Large intestine (tissue), 3 donors: ENCODE measurements at regions not wholly inside any gene's neighbourhood (a gene's known extent, or its start where the extent isn't known, plus 50 kb on each side); places are given as distances from the start of the nearest gene placed in this dataset.

Experiments
- DNase-seq, 2 donors: peaks; one replicate each; pipeline versions ENCODE4 v3.0.0 to v3.0.0-alpha.2; 2013
- H3K27ac ChIP-seq: one replicate; pipeline ENCODE4 v1.5.1; 2013; ENCODE audit warnings: low read length
- H3K27me3 ChIP-seq: 2 replicates; pipeline ENCODE4 v1.6.1; 2013; ENCODE audit warnings: low read length; ENCODE audit not compliant: control insufficient read depth, insufficient read depth
- H3K36me3 ChIP-seq: 2 replicates; pipeline ENCODE4 v1.6.1; 2013; ENCODE audit warnings: low read length; ENCODE audit not compliant: control insufficient read depth, insufficient read depth
- H3K4me1 ChIP-seq: one replicate; pipeline ENCODE4 v1.6.1; 2013; ENCODE audit warnings: low read length; ENCODE audit not compliant: control insufficient read depth, insufficient read depth
- H3K4me3 ChIP-seq: one replicate; pipeline ENCODE4 v1.5.1; 2013; ENCODE audit warnings: low read length
- H3K9me3 ChIP-seq: one replicate; pipeline ENCODE4 v1.6.1; 2013; ENCODE audit warnings: mild to moderate bottlenecking, low read depth, low read length, moderate library complexity; ENCODE audit not compliant: control insufficient read depth
- WGBS: methylation state at CpG from one replicate; pipeline ENCODE4 v1.1.5; 2013; ENCODE audit warnings: low lambda C conversion rate; ENCODE audit not compliant: insufficient coverage; 5-methylcytosine and 5-hydroxymethylcytosine counted together

DNA sequence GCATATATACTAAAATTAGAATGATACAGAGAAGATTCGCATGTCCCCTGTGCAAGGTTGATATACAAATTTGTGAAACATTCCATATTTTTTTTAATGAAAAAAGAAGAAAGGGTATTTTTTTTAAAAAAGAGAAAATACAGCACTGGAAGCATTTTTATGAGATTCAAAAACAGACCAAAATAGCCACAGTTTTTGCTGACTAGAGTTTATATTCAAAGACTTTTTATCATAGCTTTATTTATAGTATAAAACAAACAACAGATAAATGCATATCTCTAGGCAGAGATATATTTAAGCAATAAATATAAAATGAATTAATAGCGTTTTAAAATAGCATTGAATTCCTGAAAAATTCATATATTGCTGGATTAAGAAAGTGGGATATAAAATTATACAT lies 436.5 kb upstream of the ACVR2A start:
- H3K27me3 ChIP-seq, result no peaks in the 10 kb centered on the region
- no peaks in the 10 kb centered on the region for H3K9me3 ChIP-seq
- no peaks in the 10 kb centered on the region for H3K4me1 ChIP-seq
- H3K4me3 ChIP-seq, result no peak overlapping the region
- H3K36me3 ChIP-seq, result no peaks in the 10 kb centered on the region
- WGBS, result 89% methylated on average over 2 of the region's 2 CpGs
- DNase-seq, result no peak
- no peak overlapping the region for H3K27ac ChIP-seq

DNA sequence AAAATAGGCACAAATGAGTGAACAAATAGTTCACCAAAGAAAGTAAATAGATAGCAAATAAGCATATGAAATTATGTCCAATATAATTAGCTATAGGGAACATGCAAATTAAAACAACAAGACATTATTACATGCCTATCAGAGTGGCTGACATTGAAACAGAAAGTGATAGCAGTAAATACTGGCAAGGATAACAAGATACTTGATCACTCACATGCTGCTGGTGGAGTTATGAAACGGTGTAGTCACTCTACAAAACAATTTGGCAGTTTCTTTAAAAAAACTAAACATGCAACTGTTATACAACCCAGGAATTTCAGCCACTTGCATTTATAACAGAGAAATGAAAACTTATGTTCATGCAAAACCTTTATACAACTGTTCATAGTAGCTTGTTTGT lies 439.2 kb upstream of the ACVR2A start:
- Histone ChIP-seq H3K27ac (no peak overlapping the region), H3K9me3 (no peaks in the 10 kb centered on the region), H3K4me3 (no peak overlapping the region), H3K4me1 (no peaks in the 10 kb centered on the region), H3K36me3 (no peaks in the 10 kb centered on the region), H3K27me3 (no peaks in the 10 kb centered on the region)
- no CpG with 5 or more reads among the region's 1 CpG for WGBS
- peak in 1 of 2 donors; percentile 13 for DNase-seq

DNA sequence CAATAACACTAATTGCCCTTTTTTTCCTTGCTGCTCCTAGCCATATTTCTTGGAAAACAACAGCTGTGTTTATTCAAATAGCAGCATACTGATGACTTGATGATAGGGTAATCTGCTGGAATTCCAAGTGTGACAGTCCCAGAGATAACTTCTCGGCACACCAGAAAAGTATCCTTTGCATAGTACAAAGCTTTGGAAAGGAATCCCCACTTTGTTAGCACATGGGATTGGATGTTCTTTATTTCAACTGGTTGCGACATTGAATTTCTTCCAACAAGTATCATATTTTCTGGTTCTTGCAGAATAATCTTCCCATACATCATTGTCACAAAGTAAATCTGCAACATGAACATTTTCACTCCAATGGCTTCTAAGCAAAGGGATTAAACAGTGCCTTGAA lies 445.8 kb upstream of the ACVR2A start:
- H3K27me3 ChIP-seq, result no peaks in the 10 kb centered on the region
- H3K9me3 ChIP-seq, result no peaks in the 10 kb centered on the region

DNA sequence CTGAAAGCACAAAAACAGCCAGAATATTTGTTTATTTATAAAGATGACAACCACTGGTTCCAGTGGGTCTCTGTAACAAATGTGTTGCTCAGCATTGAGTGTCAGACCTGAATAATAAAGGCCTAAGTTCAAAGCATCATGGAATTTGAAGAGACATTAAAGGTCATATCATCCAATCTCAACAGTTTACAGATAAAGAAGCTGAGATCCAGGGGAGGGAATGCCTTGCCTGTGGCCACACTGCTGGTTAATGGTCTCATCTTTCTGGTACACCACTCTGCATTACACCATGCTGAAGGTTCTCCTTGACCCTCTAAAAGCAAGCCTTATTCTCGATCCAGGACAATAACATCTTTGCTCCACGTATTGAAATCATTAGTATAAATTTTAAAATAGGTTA lies 446.5 kb upstream of the ACVR2A start:
- 80% methylated on average over 1 of the region's 2 CpGs for WGBS

More for the DNA sequence above, 445.8 kb upstream of the ACVR2A start:
- Histone ChIP-seq H3K4me3 (no peak overlapping the region), H3K36me3 (no peaks in the 10 kb centered on the region), H3K4me1 (no peaks in the 10 kb centered on the region), H3K27ac (no peak overlapping the region)
- WGBS, result no CpG with 5 or more reads among the region's 2 CpGs
- DNase-seq, result no peak

DNA sequence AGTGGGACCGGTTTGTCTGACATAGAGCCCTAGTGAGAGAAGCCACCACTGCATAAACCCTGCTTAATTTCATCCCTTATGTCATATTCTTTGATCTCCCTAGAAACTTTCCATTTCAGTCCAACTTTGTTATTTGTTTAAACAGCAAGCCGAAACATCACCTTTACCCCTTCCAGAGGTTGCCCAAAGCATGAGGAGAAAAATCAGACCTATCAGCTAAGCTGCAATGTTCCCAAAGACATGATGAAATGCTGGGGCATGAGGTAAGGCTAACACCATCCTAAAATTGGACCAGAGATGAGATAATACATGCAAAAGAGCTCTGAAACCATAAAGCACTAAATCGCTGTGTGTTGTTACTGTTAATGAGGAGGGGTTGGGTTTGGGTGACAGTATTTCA lies 447.9 kb upstream of the ACVR2A start:
- Histone ChIP-seq H3K4me3 (no peak overlapping the region), H3K27me3 (no peaks in the 10 kb centered on the region), H3K9me3 (no peaks in the 10 kb centered on the region), H3K4me1 (no peaks in the 10 kb centered on the region), H3K36me3 (no peaks in the 10 kb centered on the region), H3K27ac (no peak overlapping the region)
- DNase-seq, result no peak
- 71% methylated on average over 1 of the region's 3 CpGs for WGBS

More for the DNA sequence above, 446.5 kb upstream of the ACVR2A start:
- Histone ChIP-seq H3K9me3 (no peaks in the 10 kb centered on the region), H3K4me3 (no peak overlapping the region), H3K36me3 (no peaks in the 10 kb centered on the region), H3K4me1 (no peaks in the 10 kb centered on the region), H3K27ac (no peak overlapping the region), H3K27me3 (no peaks in the 10 kb centered on the region)
- no peak for DNase-seq

DNA sequence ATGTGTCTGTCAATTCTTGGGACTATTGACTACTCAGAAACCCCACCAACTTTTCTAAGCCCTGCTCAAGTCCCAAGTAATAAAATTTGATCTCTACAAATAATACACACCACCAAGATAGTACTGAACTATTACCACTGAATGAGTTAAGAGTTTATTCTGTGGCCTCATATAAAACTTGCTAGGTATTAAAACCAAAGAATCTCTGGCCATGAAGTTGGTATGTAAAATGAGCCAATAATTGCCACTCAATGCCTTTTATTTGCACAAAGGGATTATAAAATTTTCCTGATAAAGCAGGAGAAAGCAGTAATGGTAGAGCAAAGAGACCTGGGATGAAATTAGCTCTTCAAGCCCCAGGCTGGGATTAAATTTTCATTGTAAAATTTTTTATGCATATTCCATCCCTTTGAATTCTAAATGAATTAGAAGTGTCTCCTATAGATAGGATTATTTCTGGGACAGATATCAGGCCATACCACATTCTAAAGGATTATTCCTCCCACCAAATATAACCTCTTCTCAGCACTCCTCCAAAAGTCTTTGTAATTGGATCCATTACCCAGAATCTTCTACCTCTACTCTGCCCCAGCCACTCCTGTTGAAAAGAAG lies 450.5 kb upstream of the ACVR2A start:
- DNase-seq, result no peak
- Histone ChIP-seq H3K27me3 (no peaks in the 10 kb centered on the region), H3K36me3 (no peaks in the 10 kb centered on the region), H3K4me1 (no peaks in the 10 kb centered on the region), H3K27ac (no peak overlapping the region), H3K4me3 (no peak overlapping the region), H3K9me3 (no peaks in the 10 kb centered on the region)

DNA sequence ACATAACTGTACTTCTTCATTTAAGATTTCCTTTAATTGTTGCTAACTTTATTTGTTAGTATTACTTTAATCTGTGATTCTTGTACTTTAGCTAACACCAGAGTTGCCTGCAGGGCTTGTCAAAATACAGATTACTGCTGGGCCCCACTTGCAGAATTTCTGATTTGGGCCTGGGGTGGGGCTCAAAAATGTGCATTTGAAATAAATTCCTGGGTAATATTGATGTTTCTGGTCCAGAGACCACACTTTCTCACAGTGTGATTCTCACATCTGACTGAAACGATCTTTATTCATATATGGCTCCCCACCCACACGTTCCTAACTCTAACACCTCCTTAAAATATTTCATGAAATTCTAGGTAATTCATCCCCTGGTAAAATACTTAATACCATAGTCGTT lies 452.6 kb upstream of the ACVR2A start:
- H3K4me3 ChIP-seq, result no peak overlapping the region
- no peak for DNase-seq
- H3K27me3 ChIP-seq, result no peaks in the 10 kb centered on the region
- WGBS, result 80% methylated on average over 2 of the region's 3 CpGs
- no peaks in the 10 kb centered on the region for H3K4me1 ChIP-seq
- H3K36me3 ChIP-seq, result no peaks in the 10 kb centered on the region
- no peak overlapping the region for H3K27ac ChIP-seq
- no peaks in the 10 kb centered on the region for H3K9me3 ChIP-seq

DNA sequence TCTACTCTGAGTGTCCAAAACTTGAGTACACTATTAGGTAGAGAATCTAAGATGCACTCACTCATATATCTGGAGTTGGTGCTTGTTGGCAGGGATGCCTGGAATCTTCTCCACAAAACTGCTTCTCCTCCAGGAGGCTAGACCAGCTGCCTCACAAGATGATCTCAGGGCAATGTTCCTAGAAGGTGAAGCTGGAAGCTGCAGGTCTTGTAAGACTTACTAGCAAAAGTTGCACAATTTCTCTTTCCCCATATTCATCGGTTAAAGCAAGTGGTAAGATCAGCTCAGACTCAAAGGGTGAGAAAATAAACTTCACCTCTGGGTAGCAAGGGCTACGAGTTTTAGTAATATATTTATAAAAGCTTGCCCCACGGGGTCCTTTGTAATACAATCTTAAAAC lies 454.4 kb upstream of the ACVR2A start:
- no peaks in the 10 kb centered on the region for H3K27me3 ChIP-seq
- H3K27ac ChIP-seq, result no peak overlapping the region
- no peaks in the 10 kb centered on the region for H3K4me1 ChIP-seq
- 94% methylated on average over 2 of the region's 3 CpGs for WGBS
- no peaks in the 10 kb centered on the region for H3K36me3 ChIP-seq
- no peak overlapping the region for H3K4me3 ChIP-seq
- no peak for DNase-seq
- no peaks in the 10 kb centered on the region for H3K9me3 ChIP-seq

DNA sequence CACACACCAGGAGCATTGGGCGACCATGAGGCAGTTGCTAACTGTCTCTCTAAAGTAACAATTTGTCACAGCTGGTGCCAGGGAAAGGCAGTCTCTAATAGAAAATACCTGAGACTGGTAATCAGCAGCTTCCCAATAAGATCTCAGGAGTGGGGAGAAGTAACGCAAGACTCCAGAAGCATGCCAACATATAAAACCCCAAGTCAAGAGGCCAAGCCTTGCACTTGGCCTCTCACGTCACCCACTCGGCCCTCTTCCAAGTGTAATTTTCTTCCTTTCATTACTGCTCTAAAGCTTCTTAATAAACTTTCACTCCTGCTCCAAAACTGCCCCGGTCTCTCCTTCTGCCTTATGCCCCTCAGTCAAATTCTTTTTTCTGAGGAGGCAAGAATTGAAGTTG lies 455.6 kb upstream of the ACVR2A start:
- Histone ChIP-seq H3K36me3 (no peaks in the 10 kb centered on the region), H3K4me1 (no peaks in the 10 kb centered on the region), H3K4me3 (no peak overlapping the region), H3K27ac (no peak overlapping the region), H3K9me3 (no peaks in the 10 kb centered on the region), H3K27me3 (no peaks in the 10 kb centered on the region)
- no peak for DNase-seq
- WGBS, result 88% methylated on average over 2 of the region's 5 CpGs

DNA sequence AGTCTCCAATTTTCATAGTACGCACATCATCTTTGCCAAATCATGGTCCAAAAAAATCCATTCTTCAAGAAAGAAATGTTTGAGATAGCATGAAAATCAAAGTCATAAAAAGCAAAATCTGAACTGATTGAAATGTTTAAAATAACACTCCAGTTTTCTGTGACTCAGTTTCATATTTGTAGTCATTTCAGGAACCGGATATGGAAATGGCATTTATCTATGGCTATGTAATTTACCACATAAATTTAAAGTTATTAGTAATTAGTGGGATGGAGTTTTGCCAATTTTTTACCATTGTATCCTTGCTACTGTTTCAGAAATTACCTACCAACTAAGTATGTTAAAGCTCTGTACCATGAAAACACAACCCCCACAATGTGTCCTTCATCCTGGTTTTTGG lies 456.6 kb upstream of the ACVR2A start:
- no peak for DNase-seq
- WGBS, result 100% methylated on average over 1 of the region's 2 CpGs
- no peak overlapping the region for H3K27ac ChIP-seq
- no peaks in the 10 kb centered on the region for H3K27me3 ChIP-seq
- no peaks in the 10 kb centered on the region for H3K4me1 ChIP-seq
- H3K36me3 ChIP-seq, result no peaks in the 10 kb centered on the region
- H3K9me3 ChIP-seq, result no peaks in the 10 kb centered on the region
- no peak overlapping the region for H3K4me3 ChIP-seq

DNA sequence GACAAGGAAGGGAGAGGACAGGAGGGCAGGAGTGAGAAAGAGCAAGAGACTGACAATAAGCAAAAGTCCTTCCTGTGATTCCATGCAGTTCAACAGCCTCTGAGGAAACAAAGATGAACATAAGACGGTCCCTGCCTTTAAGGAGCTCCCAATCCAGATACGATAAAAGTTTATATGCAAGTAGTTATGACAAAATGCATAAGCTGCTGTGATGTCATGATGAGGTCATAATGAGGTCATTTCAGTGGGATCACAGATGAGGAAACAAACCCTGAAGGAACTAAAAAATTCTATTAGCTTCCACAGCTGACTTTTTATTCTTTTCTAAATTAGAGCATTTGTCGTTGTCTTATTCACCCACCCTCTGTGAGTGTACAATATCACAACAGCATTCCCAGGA lies 458.5 kb upstream of the ACVR2A start:
- H3K27me3 ChIP-seq, result no peaks in the 10 kb centered on the region
- H3K4me3 ChIP-seq, result no peak overlapping the region
- no peak for DNase-seq
- no peaks in the 10 kb centered on the region for H3K9me3 ChIP-seq
- no peak overlapping the region for H3K27ac ChIP-seq
- no peaks in the 10 kb centered on the region for H3K4me1 ChIP-seq
- H3K36me3 ChIP-seq, result no peaks in the 10 kb centered on the region
- WGBS, result 100% methylated on average over 1 of the region's 3 CpGs
